ENCODE measurements at regions not wholly inside any gene's neighbourhood (a gene's known extent, or its start where the extent isn't known, plus 50 kb on each side); places are given as distances from the start of the nearest gene placed in this dataset.
"Not testable (repeated sequence)": the region's sequence is repeated elsewhere in the genome, so short reads cannot be mapped to it uniquely, and the experiment has no call there.

DNA sequence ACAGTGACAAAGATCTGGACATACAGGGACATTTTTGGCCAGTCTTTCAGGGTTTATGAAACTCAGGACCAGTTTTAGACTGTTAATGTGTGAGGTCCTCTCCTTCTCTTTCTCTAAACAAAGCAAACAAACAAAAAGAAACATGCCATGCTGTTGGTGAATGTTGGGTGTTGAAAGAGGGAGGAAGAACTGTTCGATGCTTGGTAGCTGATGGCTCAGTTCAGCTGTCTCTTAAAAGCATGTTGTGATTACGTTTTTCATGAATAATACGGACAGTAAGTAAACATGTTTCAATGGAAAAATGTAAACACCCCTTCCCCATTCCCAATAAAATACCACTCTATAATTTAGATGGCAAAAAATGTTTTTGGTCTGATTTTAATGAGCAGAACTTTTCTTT lies 219.1 kb downstream of the SEC23IP start:
- no peak for DNase-seq (ENCODE audit: low spot score)

DNA sequence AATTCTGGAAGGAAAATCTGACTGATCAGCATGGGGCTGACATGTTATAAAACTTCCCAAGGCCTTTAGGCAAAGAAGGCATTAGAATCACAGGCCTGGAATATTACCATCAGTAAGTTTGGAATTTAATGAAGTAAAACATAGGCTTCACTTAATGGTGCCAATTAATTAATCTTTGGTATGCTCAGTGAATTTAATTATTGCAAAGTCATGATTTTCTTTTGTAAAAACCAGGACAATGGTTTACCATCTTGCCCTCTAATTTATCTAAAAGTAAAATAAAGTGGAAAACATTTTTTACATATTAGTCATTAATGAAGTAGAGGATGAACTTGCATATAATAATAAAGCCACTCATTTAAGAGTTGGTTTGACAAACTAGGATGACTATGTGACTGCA lies 220.3 kb downstream of the SEC23IP start:
- DNase-seq (ENCODE audit: low spot score): no peak

DNA sequence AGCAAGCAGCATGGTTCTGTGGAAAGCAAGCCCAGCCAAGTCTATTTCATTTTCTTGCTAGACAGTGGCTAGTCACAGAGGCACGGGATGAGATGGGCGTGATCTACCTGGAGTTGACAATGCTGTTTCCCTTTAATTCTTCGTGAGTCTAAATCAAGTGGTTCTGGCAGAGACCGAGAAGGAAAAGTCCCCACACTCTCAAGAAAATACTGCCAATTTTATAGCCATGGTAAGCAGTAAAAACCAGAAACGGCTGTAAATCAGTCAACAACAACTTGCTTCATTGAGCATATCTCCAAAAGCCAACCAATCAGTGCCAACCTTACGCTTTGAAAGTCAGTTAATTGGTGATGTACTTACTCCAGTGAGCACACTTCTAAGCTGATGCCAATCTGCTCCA lies 223.4 kb downstream of the SEC23IP start:
- DNase-seq (ENCODE audit: low spot score): no peak

DNA sequence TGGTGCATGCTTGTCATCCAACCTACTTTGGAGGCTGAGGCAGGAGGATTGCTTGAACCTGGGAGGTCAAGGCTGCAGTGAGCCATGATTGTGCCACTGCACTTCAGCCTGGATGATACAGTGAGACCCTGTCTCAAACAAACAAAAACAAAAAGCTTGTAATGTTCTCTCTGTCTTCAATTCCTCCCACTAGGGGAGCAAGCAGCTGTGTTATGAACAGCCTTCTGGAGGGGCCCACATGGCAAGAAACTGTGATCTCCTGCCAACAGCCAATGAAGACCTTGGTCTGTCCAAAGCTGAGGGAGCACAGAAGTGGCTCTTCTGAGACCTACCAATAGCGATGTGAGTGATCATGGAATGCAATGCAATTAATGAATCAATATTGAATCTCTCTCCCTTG lies 229.2 kb downstream of the SEC23IP start:
- no peak for DNase-seq (ENCODE audit: low spot score)

DNA sequence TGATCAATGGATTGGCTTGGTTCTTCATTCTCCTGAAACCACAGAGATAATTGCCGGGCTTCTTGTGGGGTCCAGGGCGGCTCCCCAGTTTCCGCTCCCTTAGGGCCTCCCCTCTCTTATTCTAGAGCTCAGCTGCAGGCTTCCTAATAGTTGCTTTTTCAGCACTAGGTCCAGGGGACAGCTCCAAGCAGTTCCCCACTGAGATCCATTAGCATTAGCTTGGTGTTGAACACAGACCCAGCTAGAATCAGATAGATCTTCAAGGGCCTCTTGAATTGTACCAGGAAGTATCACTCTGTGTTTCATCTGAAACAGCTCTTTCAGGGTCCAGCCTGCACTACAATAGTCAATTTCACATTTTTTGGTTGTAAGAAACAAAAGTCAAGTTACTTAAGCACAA lies 238.7 kb downstream of the SEC23IP start:
- peak; percentile 13 for DNase-seq (ENCODE audit: low spot score)

DNA sequence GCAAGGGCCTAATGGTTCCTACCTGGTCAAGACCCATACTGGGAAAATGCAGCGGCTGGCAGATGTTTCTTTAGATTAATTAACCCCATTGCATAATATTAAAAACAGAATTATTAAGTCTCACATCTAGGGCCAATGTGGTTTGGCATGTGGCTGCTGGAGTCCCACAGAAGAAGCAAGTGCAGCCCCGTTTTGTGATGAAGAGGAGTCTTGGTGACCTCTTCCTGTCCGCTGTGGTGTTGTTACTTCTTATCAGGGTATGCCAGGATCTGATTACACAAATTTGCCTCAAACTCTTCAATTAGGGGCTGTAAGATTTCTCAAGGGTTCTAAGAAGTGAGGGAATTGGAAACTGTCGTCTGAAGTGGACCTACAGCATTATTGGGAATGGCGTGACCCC lies 240.3 kb downstream of the SEC23IP start:
- no peak for DNase-seq (ENCODE audit: low spot score)

DNA sequence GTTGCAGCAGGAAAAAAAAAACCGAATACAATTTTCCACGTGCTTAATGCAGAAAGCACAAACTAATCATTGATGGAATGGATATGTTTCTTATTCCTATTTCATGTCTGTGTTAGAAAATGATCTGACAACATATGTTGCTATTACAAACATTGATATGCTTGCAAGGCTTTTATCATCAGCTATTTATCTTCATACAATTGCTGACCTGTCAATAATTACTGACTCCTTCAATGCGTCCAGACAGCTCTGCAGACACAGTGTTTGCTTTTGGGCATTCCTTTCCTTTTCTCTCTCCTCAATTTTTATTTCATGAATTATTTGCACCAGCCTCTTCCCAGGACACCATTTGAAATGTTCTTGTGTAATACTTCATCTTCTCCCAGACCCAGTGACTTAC lies 246.2 kb downstream of the SEC23IP start:
- DNase-seq (ENCODE audit: low spot score): no peak

DNA sequence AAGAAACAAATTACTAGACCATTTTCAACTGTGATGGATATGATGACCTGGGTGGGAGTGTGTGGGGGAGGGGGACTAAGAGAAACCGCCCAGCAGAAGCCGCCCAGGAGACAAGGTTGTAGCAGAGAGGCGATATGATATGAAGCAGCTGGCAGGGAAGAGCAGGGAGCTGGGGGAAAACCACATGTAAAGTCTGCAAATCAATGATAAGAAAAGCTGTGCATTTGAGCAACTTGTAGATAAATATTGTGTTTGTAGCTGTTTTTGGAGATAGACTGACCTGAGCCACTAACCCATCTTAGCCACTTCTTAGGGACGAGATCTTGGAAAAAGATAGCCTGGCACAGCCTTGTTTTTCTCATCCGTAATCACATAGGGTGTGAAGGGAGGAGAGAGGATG lies 252.6 kb downstream of the SEC23IP start:
- DNase-seq (ENCODE audit: low spot score): no peak

DNA sequence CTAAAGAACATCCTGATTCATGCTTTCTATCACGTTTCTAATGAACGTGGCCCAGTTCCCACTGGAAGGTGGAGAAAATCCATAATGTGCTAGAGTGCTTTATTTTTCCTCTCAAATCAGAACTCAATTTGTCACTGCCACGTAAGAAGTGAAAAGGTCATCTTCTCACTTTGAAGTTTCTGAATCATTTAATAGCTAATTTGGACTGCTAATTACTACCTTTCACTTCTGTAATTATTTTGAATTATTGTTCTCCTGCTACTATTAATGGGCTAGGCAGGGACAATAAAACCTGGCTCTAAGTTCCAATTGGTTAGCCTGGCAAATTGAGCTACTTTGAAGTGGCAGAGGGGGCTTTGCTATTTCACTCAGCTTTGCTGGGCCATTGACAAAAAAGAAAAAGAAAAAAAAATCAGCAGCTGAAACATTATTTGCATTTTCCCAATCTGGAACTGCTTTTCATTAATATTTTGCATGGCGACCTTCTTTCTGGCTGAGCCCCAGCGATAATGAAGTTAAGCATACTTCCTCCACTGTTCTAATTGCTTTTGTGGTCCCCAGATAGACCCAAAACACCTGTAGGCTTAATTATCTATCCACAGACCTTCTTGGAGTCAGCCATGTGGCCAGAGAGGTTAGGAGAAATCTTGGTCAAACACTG lies 264.2 kb downstream of the SEC23IP start:
- no peak for DNase-seq (ENCODE audit: low spot score)

DNA sequence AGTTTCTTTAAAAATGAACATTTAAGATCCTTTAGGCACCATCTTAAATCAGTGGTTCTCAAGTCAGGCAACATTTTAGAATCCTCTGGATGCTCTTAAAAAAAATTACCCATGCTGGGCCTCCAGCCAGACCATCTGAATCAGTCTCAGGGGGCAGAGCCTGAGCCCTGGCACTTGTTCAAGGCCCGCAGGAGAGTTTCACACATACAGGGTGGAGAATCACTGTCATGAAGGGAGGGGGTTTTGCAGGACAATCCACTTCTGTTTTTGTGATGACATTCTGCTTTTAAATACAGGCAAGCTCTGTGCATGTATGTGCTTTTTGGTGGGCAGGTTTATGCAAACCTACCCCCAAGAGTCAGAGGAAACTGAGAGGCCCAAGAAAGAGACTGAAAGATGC lies 268.6 kb downstream of the SEC23IP start:
- DNase-seq (ENCODE audit: low spot score): no peak

DNA sequence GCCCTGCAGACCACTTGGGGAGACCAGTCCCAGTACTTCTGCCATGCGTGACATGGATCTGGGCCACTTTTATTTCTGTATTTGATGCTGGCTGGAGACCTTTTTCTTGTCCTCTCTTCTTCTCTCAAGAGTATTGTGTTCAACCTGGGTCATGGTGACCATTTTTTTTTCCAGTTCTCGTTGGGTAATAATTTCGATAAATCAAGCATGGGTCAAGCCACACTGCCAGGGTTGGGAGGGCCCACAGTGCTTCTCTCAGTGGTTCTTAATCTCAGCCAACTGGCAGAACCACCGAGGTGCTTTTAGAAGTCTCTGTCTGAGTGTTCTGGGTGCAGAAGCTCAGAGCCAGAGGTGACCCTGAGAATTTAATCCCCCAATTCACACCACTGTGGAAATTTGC lies 269.9 kb downstream of the SEC23IP start:
- no peak for DNase-seq (ENCODE audit: low spot score)

DNA sequence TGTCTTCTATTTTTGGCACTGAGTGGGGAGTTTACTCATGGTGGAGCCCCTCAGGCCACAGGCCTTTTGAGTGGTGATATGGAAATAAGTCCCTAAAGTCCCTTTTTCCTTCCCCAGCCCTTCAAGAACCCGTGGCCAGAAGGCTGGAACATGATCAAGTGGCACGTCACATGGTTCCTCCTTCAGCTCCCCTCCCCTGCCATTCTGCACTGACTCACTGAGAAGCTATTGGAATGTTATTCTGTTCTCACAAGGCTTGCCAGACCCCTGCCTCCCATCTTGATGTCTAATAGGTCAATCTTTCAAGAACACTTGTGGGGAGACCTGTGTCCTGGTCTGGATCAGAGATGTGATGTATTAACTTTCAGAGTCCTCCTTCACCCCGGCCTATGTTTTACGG lies 279.8 kb downstream of the SEC23IP start:
- no peak for DNase-seq (ENCODE audit: low spot score)

DNA sequence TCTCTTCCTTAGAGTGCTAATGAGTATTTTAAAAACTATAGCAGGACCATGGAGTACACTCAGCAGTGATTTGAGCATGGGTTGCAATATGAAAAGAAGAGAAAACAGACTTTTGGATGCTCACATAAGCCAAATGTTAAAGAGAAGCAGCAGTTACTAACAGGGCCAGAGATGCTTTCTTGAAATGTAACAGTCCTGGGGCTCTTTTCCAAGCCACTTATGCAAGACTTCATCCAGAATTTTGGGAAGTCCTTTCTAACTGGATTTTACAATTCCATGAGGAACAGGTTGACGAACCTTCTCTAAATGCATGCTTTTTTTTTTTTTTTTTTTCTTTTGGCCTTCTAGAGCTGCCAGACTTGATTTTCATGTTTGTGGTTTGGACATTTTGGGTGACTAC lies 282.0 kb downstream of the SEC23IP start:
- DNase-seq (ENCODE audit: low spot score): no peak

DNA sequence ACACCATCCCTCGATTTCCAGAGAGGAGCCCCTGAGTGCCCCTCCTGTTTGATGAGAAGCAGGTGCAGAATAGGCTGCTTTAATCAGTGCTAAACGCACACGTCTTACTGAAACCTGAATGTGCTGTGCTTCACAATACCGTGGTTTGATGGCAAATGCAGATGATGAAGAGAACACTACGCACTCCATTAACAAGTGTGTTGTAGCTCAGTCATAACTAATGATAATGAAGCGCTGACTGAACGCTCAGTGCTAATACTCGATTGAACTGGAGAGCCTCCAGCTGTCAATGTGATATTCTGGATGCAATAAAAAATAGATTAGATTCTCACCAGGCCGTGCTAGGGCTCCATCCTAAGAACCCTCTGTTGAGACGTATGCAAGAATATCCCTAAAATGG lies 279.7 kb upstream of the PLPP4 start:
- DNase-seq (ENCODE audit: low spot score): no peak

DNA sequence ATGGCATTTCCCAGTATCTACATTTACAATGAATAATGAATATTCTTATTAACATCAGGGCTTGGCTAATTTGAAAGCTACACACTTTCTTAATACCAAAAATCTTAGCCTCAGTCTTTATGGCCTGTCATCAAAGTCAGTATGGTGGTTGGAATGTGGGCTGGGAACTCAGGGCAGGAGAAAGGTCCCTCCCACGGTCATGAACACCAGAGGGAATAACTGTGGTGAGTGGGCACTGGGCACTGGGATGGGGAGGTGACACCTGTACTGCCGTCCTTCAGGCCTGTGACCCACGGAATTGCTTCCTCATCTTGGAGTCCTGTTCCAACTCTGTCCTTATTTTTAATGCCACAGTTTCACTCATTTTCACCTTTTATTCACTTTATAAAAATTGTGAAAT lies 276.9 kb upstream of the PLPP4 start:
- DNase-seq (ENCODE audit: low spot score): no peak

DNA sequence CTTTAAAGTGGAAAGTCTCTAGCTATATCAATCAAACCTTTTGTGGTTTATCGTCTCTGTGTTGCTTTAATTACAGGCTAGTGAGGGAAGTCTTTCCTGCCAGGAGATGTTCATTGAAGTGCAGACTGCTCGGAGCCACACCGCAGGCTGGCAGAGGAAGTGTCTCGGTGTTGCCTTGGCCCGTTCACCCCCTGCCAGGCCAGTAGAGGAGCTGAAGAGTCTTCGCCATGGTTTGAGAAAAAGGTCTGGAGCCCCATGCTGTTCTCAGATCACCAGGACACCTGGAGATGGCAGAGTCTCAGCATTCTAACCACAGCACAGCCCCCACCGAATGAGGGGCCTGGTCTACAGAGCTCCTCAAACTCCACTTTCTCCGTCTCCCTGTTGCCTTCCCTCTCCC lies 275.9 kb upstream of the PLPP4 start:
- no peak for DNase-seq (ENCODE audit: low spot score)

DNA sequence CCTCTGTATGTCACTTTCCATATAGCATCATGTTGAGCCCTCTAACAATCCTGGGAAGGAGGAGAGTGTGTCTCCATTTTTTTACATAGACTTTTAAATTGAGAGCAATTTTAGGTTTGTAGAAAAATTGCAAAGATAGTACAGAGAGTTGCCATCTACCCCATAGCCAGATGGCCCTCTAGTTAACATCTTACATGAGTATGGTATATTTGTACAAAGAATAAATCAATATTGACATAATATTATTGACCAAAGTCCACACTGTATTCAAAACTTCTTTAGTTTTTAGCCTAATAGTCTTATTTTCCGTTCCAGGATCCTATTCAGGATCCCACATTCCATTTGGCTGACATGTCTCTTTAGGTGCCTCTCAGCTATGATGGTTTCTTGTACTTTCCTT lies 274.6 kb upstream of the PLPP4 start:
- no peak for DNase-seq (ENCODE audit: low spot score)

DNA sequence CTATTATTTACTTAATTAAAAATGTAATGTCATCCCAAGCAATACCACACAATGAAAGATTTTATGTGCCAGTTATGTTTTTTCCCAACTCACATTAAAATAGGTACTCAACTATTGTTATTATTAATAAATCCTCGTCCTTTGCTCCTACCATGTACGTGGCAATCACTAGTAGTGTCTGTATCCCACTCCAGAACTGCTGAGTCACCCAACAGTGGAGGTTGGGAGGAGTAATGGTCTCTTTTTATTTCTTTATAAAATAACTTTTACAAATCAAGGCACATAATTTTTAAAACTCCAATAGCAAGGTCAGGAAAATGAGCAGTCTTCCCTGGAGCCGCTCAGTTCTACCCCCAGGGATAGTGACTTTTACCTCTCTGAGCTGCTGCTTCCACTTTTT lies 273.5 kb upstream of the PLPP4 start:
- DNase-seq (ENCODE audit: low spot score): no peak

DNA sequence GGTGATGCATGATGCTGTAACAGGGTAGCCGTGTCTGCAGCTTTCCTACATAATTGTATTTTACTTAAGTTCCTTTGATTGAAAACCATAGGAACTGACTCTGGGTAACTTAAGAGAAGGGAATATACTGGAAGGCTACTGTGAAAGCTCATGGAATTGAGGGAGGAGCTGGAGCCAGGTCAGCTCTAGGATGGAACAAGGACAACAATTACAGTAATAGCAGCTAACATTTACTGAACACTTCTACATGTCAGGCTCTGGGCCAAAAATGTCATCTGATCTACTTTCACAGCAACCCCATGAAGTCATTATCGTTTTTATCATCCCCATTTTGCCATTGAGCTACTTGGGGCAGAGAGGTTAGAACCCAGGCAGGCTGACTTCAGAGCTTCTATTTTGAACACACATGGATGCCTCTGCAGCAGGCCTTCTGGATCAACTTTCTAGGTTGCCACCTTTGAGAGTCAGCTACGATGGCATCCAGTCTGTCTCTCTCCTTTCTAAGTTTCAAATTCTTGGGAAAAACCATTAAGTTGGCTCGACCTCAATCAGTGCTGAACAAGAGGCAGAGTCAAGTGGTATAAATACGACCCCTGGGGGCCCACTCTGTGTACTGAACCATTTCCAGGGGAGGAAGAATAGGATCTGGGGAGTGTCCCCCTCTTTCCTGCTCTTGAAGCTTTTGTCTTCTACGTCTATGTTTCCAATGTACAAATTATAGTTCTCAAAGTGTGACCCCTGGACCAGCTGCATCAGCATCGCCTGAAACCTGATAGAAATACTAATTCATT lies 272.3 kb upstream of the PLPP4 start:
- no peak for DNase-seq (ENCODE audit: low spot score)

DNA sequence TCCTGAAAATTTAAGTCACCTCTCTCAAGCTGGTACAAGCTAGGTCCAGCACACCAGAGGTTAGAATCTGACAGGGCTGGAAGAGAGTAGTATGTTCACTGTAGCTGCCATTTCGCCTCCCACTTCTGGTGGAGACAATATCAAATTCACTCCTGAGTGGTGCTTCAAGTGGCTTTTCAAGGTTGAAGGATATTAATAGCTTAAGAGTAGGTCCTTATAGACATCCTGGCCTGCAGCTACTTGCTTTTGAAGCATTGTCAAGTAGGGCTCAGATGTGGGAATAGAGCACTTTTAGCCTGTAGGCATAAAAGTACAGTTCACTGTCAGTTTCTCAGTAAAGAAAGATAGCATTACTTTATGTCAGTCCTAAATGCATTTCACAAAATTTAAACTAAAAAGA lies 270.5 kb upstream of the PLPP4 start:
- DNase-seq (ENCODE audit: low spot score): no peak

DNA sequence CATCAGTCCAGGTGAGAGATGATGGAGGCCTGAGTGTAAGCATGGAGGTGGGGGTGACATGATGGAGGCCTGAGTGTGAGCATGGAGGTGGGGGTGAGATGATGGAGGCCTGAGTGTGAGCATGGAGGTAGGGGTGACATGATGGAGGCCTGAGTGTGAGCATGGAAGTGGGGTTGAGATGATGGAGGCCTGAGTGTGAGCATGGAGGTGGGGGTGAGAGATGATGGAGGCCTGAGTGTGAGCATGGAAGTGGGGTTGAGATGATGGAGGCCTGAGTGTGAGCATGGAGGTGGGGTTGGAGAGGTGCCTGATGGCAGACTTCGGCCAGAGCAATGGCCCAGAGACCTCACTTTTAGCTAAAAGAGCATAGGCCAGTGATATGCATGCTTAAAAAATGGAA lies 269.9 kb upstream of the PLPP4 start:
- not testable (repeated sequence) for DNase-seq (ENCODE audit: low spot score)

DNA sequence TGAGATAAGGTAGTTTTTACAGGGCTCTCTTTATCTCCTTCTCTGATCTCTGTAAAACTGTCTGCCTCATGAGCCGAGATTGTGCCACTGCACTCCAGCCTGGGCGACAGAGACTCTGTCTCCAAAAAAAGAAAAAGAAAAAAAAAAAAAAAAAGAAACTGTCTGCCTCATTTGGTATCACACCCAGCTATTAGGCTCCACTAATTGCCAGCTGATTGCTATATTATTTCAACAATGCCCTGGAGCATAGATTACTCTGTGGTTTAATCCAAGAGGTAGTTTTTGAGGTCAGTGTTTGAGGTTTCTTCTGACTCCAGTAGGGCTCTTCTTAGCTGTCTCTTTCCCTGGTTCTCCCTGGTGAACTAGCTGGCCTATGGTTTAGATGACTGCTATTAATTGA lies 268.1 kb upstream of the PLPP4 start:
- no peak for DNase-seq (ENCODE audit: low spot score)

DNA sequence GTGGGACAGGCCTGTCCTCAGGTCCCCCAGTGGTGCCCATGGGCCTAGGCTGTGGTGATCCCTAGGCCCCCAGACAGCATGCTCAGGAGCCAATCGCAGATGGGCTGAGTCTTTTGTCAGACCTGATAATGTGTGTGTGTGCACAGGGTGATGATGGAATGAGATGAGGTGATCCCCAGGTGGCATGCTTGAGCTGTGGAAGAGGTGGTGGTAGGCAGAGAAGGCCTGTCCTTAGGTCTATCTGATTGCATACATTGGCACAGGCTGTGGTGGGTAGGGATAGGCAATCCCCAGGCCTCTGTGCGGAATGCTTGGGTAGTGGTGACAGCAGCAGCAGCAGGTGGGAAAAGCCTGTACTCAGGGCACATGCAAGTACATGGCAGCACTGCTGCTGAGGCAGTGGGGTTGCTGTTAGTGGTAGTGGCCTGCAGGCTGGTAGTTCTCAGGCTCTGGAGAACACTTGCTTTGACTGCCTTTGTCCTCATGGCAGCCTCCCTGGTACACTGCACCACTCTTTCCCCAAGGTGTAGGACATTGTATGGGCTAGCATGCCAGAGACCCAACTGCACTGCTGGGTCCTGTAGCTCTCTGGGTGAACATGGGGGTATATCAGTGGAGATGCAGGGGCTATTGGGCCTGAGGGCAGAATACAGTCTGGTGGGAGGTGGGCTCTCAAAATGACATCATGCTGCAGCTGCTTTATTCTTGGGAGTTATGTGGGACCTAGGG lies 260.9 kb upstream of the PLPP4 start:
- DNase-seq (ENCODE audit: low spot score): no peak

Data from mucosa of gallbladder (tissue), 1 donor.